GM12878 (cell line): ENCODE measurements at regions not wholly inside any gene's neighbourhood (a gene's known extent, or its start where the extent isn't known, plus 50 kb on each side); places are given as distances from the start of the nearest gene placed in this dataset.

Source experiments
- ATAC-seq: fragments of 200-7000 bp; cut with Tn5 transposase; 3 replicates; pipeline ENCODE4 v1.9.1; 2020; ENCODE audit warnings: mild to moderate bottlenecking, moderate library complexity
- BruUV-seq: library from RNA; stranded (reverse); fragments of 400-500 nt; replicated peaks from 2 replicates; lab custom pipeline; 2021; lab: Mats Ljungman, UMichigan
- CTCF ChIA-PET: fragments of 300-600 bp; sonication (Branson Sonifier 250); formaldehyde crosslinking; extraction: SDS; loops from one replicate; lab custom pipeline; 2021; ENCODE audit warnings: inconsistent platforms; lab: Yijun Ruan, JAX
- POLR2A ChIA-PET: fragments of 350-600 bp; formaldehyde crosslinking; extraction: SDS; loops from one replicate; lab custom pipeline; 2021; ENCODE audit warnings: inconsistent platforms; lab: Charles Lee
- RAD21 ChIA-PET: fragments of 300-600 bp; sonication (Branson Sonifier 250); formaldehyde crosslinking; loops from one replicate; lab custom pipeline; 2023; ENCODE audit warnings: antibody characterized with exemption; ENCODE audit not compliant: unreplicated experiment; lab: Charles Lee
- SMC1A ChIA-PET: fragments of 300-600 bp; sonication (Branson Sonifier 250); formaldehyde crosslinking; loops from one replicate; lab custom pipeline; 2023; ENCODE audit not compliant: unreplicated experiment, uncharacterized antibody; lab: Charles Lee
- DNase-seq: peaks from one replicate; pipeline ENCODE4 v3.0.0-alpha.2; 2011; ENCODE audit warnings: low read depth, low spot score
- FAIRE-seq: peaks from 3 replicates; lab custom pipeline; 2011; peaks lifted over from hg19 to GRCh38; lab: Jason Lieb, UNC
- H2AFZ ChIP-seq: 2 replicates; pipeline ENCODE4 v1.6.0; 2011; ENCODE audit warnings: low read depth, low read length, control low read depth; ENCODE audit not compliant: control insufficient read depth
- H3K27ac ChIP-seq: 2 replicates; pipeline ENCODE4 v1.5.1; 2011; ENCODE audit warnings: control low read depth; ENCODE audit not compliant: control insufficient read depth, insufficient read depth
- H3K27me3 ChIP-seq, 2 experiments: replicated peaks in 1 of 2; 2 replicates each; pipeline versions ENCODE4 v1.6.0 to v1.6.1; 2011; ENCODE audit warnings: low read length in 1 of 2; ENCODE audit not compliant: control insufficient read depth in 2 of 2, insufficient read depth in 2 of 2
- H3K36me3 ChIP-seq, 2 experiments: 2 replicates each; pipeline ENCODE4 v1.5.1; 2011; ENCODE audit warnings: low read length in 1 of 2; ENCODE audit not compliant: control insufficient read depth in 2 of 2, insufficient read depth in 2 of 2
- H3K4me1 ChIP-seq: 2 replicates; pipeline ENCODE4 v1.6.1; 2011; ENCODE audit warnings: mild to moderate bottlenecking, low read length, moderate library complexity, mixed read lengths; ENCODE audit not compliant: control insufficient read depth, insufficient read depth
- H3K4me2 ChIP-seq: 2 replicates; pipeline ENCODE4 v1.6.0; 2011; ENCODE audit warnings: control low read depth; ENCODE audit not compliant: control insufficient read depth, insufficient read depth
- H3K4me3 ChIP-seq: fragments of 200-600 bp; sonication (generic); 2 replicates; pipeline ENCODE4 v1.5.1; 2016
- H3K79me2 ChIP-seq: 2 replicates; pipeline ENCODE4 v1.6.0; 2011; ENCODE audit warnings: low read length; ENCODE audit not compliant: control insufficient read depth, insufficient read depth
- H3K9ac ChIP-seq: 2 replicates; pipeline ENCODE4 v1.8.0; 2011; ENCODE audit warnings: low read length, control low read depth, mixed read lengths; ENCODE audit not compliant: control insufficient read depth, insufficient read depth
- H3K9me3 ChIP-seq: replicated peaks from 3 replicates; pipeline ENCODE4 v1.5.1; 2011; ENCODE audit warnings: mild to moderate bottlenecking, low read length; ENCODE audit not compliant: control insufficient read depth, insufficient read depth
- H4K20me1 ChIP-seq: 2 replicates; pipeline ENCODE4 v1.6.0; 2011; ENCODE audit not compliant: control insufficient read depth, insufficient read depth
- ASH2L ChIP-seq: fragments of 300-600, 200-600 bp; sonication (generic); IDR thresholded peaks from 2 replicates; pipeline ENCODE4 v1.6.1; 2017; ENCODE audit warnings: low read depth, mild to moderate bottlenecking, borderline replicate concordance
- BCL11A ChIP-seq: IDR thresholded peaks from 2 replicates; pipeline ENCODE4 v1.6.1; 2011; ENCODE audit warnings: low read depth, low read length
- CBFB ChIP-seq: IDR thresholded peaks from 2 replicates; pipeline ENCODE4 v1.6.1; 2016; ENCODE audit warnings: antibody characterized with exemption, low read depth
- CHD4 ChIP-seq: fragments of 200-600 bp; sonication (generic); IDR thresholded peaks from 2 replicates; pipeline ENCODE4 v1.6.1; 2016; ENCODE audit warnings: mild to moderate bottlenecking
- NRF1 ChIP-seq: conservative IDR thresholded peaks from 2 replicates; pipeline ENCODE4 v1.6.1; 2011; ENCODE audit warnings: mild to moderate bottlenecking, low read depth, low read length, improper control_type of control experiment
- POLR2A ChIP-seq: IDR thresholded peaks from 2 replicates; pipeline ENCODE4 v1.6.1; 2011; ENCODE audit warnings: low read depth, mild to moderate bottlenecking, low read length
- RB1 ChIP-seq: fragments of 450-650 bp; formaldehyde crosslinking; IDR thresholded peaks from 2 replicates; pipeline ENCODE4 v1.6.1; 2017; ENCODE audit warnings: mild to moderate bottlenecking, borderline replicate concordance
- RELA ChIP-seq: fragments of 450-650 bp; IDR thresholded peaks from 2 replicates; pipeline ENCODE4 v1.8.0; 2014; ENCODE audit warnings: borderline replicate concordance; ENCODE audit not compliant: partially characterized antibody
- SP1 ChIP-seq: IDR thresholded peaks from one replicate; pipeline ENCODE4 v1.6.1; 2011; ENCODE audit warnings: low read depth, low read length
- ZNF217 ChIP-seq: fragments of 450-650 bp; IDR thresholded peaks from 2 replicates; pipeline ENCODE4 v1.6.1; 2017; ENCODE audit warnings: antibody characterized with exemption, mild to moderate bottlenecking
- ZNF24 ChIP-seq: fragments of 450-650 bp; IDR thresholded peaks from 2 replicates; pipeline ENCODE4 v1.6.1; 2017; ENCODE audit warnings: antibody characterized with exemption, mild to moderate bottlenecking
- ZZZ3 ChIP-seq: IDR thresholded peaks from 2 replicates; pipeline ENCODE4 v1.6.1; 2011; ENCODE audit warnings: low read depth; ENCODE audit not compliant: control insufficient read depth, insufficient read length
- WGBS: methylation state at CpG from one replicate; pipeline ENCODE4 v1.1.6; 2016; ENCODE audit warnings: low lambda C conversion rate; ENCODE audit not compliant: insufficient replicate concordance, insufficient coverage; ENCODE audit errors: missing lambda C conversion rate; 5-methylcytosine and 5-hydroxymethylcytosine counted together
- in situ Hi-C: fragments of 300-500 bp; cut with MboI; formaldehyde crosslinking; loops from 9 replicates; pipeline ENCODE4 v1.14.3; 2018; ENCODE audit warnings: mixed read lengths
- intact Hi-C: fragments of 100-400 bp; cut with micrococcal nuclease; formaldehyde crosslinking; loops from one replicate; pipeline ENCODE4 v1.14.2; 2022; ENCODE audit not compliant: unreplicated experiment
- TF ChIP-seq, protein P1 (sequence below): fragments of 450-650 bp; IDR thresholded peaks from 2 replicates; pipeline ENCODE4 v1.6.1; 2017; ENCODE audit warnings: mild to moderate bottlenecking, low read depth, inconsistent platforms; ENCODE audit not compliant: poor library complexity, severe bottlenecking

DNA sequence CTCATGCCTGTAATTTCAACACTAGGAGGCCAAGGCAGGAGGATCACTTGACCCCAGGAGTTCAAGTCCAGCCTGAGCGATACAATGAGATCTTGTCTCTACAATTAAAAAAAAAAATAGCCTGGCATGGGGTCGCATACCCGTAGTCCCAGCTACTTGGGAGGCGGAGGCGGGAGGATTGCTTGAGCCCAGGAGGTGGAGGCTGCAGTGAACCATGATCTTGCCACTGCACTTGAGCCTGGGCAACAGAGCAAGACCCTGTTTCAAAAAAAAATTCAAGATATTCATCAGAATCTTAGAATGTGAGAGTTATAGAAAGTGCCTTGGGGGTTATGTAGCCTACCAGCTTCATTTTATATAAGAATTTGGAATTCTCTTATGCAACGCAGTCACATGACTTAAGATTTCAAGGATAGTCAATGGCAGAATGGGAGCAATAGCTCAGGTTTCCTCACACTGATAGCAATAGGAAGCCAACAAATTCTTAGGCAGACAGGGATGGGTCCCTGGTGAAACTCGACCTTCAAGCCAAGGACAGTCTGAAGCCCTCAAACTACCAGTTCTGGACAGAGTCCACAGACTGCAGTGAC is 462.5 kb downstream of the SETD4 start:
- RAD21 ChIA-PET, result no interaction called here
- ATAC-seq, result no peak
- H3K36me3 ChIP-seq, result no peaks in the 10 kb centered on the region
- no peak overlapping the region for H3K27ac ChIP-seq
- intact Hi-C loops, result no loop called here
- H3K79me2 ChIP-seq, result no peaks in the 10 kb centered on the region
- H3K4me2 ChIP-seq, result no peak overlapping the region
- H3K4me1 ChIP-seq, result no peaks in the 10 kb centered on the region
- no peak overlapping the region for H3K9ac ChIP-seq
- BruUV-seq, result no TSS peak
- TF ChIP-seq, protein P1, sequence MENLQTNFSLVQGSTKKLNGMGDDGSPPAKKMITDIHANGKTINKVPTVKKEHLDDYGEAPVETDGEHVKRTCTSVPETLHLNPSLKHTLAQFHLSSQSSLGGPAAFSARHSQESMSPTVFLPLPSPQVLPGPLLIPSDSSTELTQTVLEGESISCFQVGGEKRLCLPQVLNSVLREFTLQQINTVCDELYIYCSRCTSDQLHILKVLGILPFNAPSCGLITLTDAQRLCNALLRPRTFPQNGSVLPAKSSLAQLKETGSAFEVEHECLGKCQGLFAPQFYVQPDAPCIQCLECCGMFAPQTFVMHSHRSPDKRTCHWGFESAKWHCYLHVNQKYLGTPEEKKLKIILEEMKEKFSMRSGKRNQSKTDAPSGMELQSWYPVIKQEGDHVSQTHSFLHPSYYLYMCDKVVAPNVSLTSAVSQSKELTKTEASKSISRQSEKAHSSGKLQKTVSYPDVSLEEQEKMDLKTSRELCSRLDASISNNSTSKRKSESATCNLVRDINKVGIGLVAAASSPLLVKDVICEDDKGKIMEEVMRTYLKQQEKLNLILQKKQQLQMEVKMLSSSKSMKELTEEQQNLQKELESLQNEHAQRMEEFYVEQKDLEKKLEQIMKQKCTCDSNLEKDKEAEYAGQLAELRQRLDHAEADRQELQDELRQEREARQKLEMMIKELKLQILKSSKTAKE, result no peak
- TF ChIP-seq ZNF217, result no peak
- no peak for TF ChIP-seq CBFB
- TF ChIP-seq BCL11A, result no peak
- no peak for TF ChIP-seq POLR2A
- no peak for TF ChIP-seq RELA
- no peak for TF ChIP-seq SP1
- TF ChIP-seq ASH2L, result no peak
- TF ChIP-seq NRF1, result no peak
- no peak for TF ChIP-seq CHD4
- TF ChIP-seq RB1, result no peak
- no peak for TF ChIP-seq ZNF24
- no peak for TF ChIP-seq ZZZ3
- TF ChIP-seq, all 136 proteins: peak for 0
- ChIA-PET CTCF (no interaction called here), POLR2A (no interaction called here), SMC1A (no interaction called here)
- 33% methylated on average over 7 of the region's 7 CpGs for whole genome bisulfite sequencing
- Histone ChIP-seq H2AFZ (no peak overlapping the region), H3K9me3 (no peaks in the 10 kb centered on the region), H3K4me3 (no peak overlapping the region), H3K27me3 (no peaks in the 10 kb centered on the region; a peak in 2 of 4 replicates), H4K20me1 (no peaks in the 10 kb centered on the region)
- in situ Hi-C loops, result no loop called here
- FAIRE-seq (no peak), DNase-seq (no peak)
